K562 (cell line): ENCODE measurements at regions not wholly inside any gene's neighbourhood (a gene's known extent, or its start where the extent isn't known, plus 50 kb on each side); places are given as distances from the start of the nearest gene placed in this dataset.

ENCODE experiments used
- ATAC-seq: fragments of 200-7000 bp; cut with Tn5 transposase; 3 replicates; pipeline ENCODE4 v1.9.1; 2020; ENCODE audit warnings: moderate library complexity
- BruUV-seq: library from RNA; stranded (reverse); fragments of 400-500 nt; replicated peaks from 2 replicates; lab custom pipeline; 2021; lab: Mats Ljungman, UMichigan
- CTCF ChIA-PET: fragments of 300-600 bp; formaldehyde crosslinking; extraction: SDS; loops from one replicate; lab custom pipeline; 2021; ENCODE audit warnings: low intra/inter-chr PET ratio; lab: Yijun Ruan, JAX
- POLR2A ChIA-PET: fragments of 300-600, 350-650 bp; sonication (Branson Sonifier 250); formaldehyde crosslinking; extraction: SDS; loops from one replicate; lab custom pipeline; 2021; ENCODE audit warnings: antibody characterized with exemption, inconsistent platforms; lab: Yijun Ruan, JAX
- DNase-seq, 4 experiments: peaks; one replicate each; pipeline versions ENCODE4 v3.0.0 to v3.0.0-alpha.2; 2011 to 2018; ENCODE audit warnings: low spot score in 3 of 4, mixed read lengths in 3 of 4; ENCODE audit errors: extremely low read depth in 1 of 4
- FAIRE-seq: peaks from 2 replicates; lab custom pipeline; 2011; peaks lifted over from hg19 to GRCh38; lab: Jason Lieb, UNC
- H2AFZ ChIP-seq: 2 replicates; pipeline ENCODE4 v1.6.0; 2011; ENCODE audit warnings: low read depth, low read length, control low read depth, inconsistent platforms
- H3K27ac ChIP-seq: fragments of 200-600 bp; 3 replicates; pipeline ENCODE4 v1.8.0; 2011; ENCODE audit warnings: low read depth, mild to moderate bottlenecking, control low read depth, inconsistent platforms, low read length, moderate library complexity, mixed read lengths; ENCODE audit errors: extremely low read depth
- H3K27me3 ChIP-seq, 2 experiments: fragments of 300-600 bp in 1 of 2; 2 replicates in 1 of 2; 3 replicates in 1 of 2; pipeline versions ENCODE4 v1.6.0 to v1.8.0; 2011; ENCODE audit warnings: inconsistent platforms in 2 of 2, low read length in 2 of 2, mild to moderate bottlenecking in 1 of 2, mixed read lengths in 1 of 2, moderate library complexity in 1 of 2; ENCODE audit not compliant: control insufficient read depth in 2 of 2, insufficient read depth in 2 of 2
- H3K36me3 ChIP-seq: fragments of 300-600 bp; 3 replicates; pipeline ENCODE4 v1.8.0; 2011; ENCODE audit warnings: mild to moderate bottlenecking, low read length, inconsistent platforms; ENCODE audit not compliant: control insufficient read depth, insufficient read depth
- H3K4me1 ChIP-seq, 2 experiments: fragments of 200-600 bp in 1 of 2; replicated peaks in 1 of 2; 2 replicates in 1 of 2; 3 replicates in 1 of 2; pipeline versions ENCODE4 v1.5.1 to v1.8.0; 2011; ENCODE audit warnings: inconsistent platforms in 2 of 2, low read length in 2 of 2, mild to moderate bottlenecking in 1 of 2, mixed read lengths in 1 of 2, moderate library complexity in 1 of 2; ENCODE audit not compliant: control insufficient read depth in 2 of 2, insufficient read depth in 2 of 2
- H3K4me2 ChIP-seq: 2 replicates; pipeline ENCODE4 v1.6.1; 2011; ENCODE audit warnings: low read length, control low read depth, inconsistent platforms, mixed read lengths; ENCODE audit not compliant: insufficient read depth
- H3K4me3 ChIP-seq: fragments of 200-600 bp; sonication (generic), shearing (Covaris generic); 2 replicates; pipeline ENCODE4 v1.5.1; 2016; ENCODE audit warnings: control low read depth, inconsistent platforms
- H3K79me2 ChIP-seq: fragments of 200-600 bp; 3 replicates; pipeline ENCODE4 v1.8.0; 2011; ENCODE audit warnings: low read length, inconsistent platforms; ENCODE audit not compliant: control insufficient read depth, insufficient read depth
- H3K9ac ChIP-seq, 2 experiments: 2 replicates each; pipeline versions ENCODE4 v1.6.0 to v1.6.1; 2011; ENCODE audit warnings: low read depth in 2 of 2, low read length in 2 of 2, control low read depth in 1 of 2, inconsistent platforms in 1 of 2, mild to moderate bottlenecking in 1 of 2, mixed read lengths in 1 of 2; ENCODE audit not compliant: insufficient read depth in 1 of 2
- H3K9me1 ChIP-seq: one replicate; pipeline ENCODE4 v1.6.0; 2011; ENCODE audit warnings: inconsistent platforms, mild to moderate bottlenecking, low read length, moderate library complexity; ENCODE audit not compliant: control insufficient read depth, insufficient read depth
- H3K9me3 ChIP-seq: replicated peaks from 2 replicates; pipeline ENCODE4 v1.5.1; 2011; ENCODE audit warnings: low read depth, low read length, inconsistent platforms; ENCODE audit not compliant: control insufficient read depth, insufficient read depth
- H4K20me1 ChIP-seq: replicated peaks from 2 replicates; pipeline ENCODE4 v1.6.1; 2011; ENCODE audit warnings: low read length, inconsistent platforms, mixed read lengths; ENCODE audit not compliant: control insufficient read depth, insufficient read depth
- EP300 ChIP-seq: IDR thresholded peaks from 2 replicates; pipeline ENCODE4 v1.6.1; 2012; ENCODE audit warnings: low read length, improper control_type of control experiment
- IFI16 ChIP-seq: fragments of 250-450 bp; sonication (Bioruptor Pico); IDR thresholded peaks from 2 replicates; pipeline ENCODE4 v2.1.2; 2022; ENCODE audit warnings: mild to moderate bottlenecking, inconsistent platforms
- MEF2A ChIP-seq: IDR thresholded peaks from 2 replicates; pipeline ENCODE4 v1.6.1; 2011; ENCODE audit warnings: low read depth, mild to moderate bottlenecking, low read length, moderate library complexity; ENCODE audit not compliant: control insufficient read depth
- NFRKB ChIP-seq: fragments of 450-650 bp; IDR thresholded peaks from 2 replicates; pipeline ENCODE4 v1.6.1; 2016; ENCODE audit warnings: low read depth
- NR3C1 ChIP-seq: sonication (generic); formaldehyde crosslinking; IDR thresholded peaks from 2 replicates; pipeline ENCODE4 v1.8.1; 2022; ENCODE audit warnings: missing genetic modification reagents
- RBM39 ChIP-seq: fragments of 200-400 bp; formaldehyde crosslinking; optimal IDR thresholded peaks from 2 replicates; pipeline ENCODE3; 2018; ENCODE audit warnings: low read depth, low read length
- WGBS: fragments of 100-300 bp; shearing (Covaris generic); methylation state at CpG from one replicate; pipeline ENCODE4 v1.1.6; 2016; ENCODE audit warnings: low coverage, mixed read lengths; ENCODE audit not compliant: insufficient coverage; ENCODE audit errors: missing lambda C conversion rate; 5-methylcytosine and 5-hydroxymethylcytosine counted together
- in situ Hi-C: fragments of 300-500 bp; cut with MboI; formaldehyde crosslinking; loops from 4 replicates; pipeline ENCODE4 v1.15.0; 2018; ENCODE audit warnings: inconsistent platforms, mixed read lengths
- intact Hi-C: fragments of 100-400 bp; cut with micrococcal nuclease; formaldehyde crosslinking; loops from 2 replicates; pipeline ENCODE4 v1.14.2; 2022
- TF ChIP-seq, protein P1 (sequence below): fragments of 250-450 bp; sonication (Bioruptor Pico); IDR thresholded peaks from 2 replicates; pipeline ENCODE4 v1.8.0; 2022; ENCODE audit warnings: inconsistent platforms, mild to moderate bottlenecking, moderate library complexity, borderline replicate concordance
- TF ChIP-seq, protein P2 (sequence below): fragments of 250-450 bp; sonication (Bioruptor Pico); IDR thresholded peaks from 2 replicates; pipeline ENCODE4 v1.5.0; 2021; ENCODE audit warnings: mild to moderate bottlenecking, borderline replicate concordance
- TF ChIP-seq, protein P3 (sequence below): sonication (generic); formaldehyde crosslinking; IDR thresholded peaks from 2 replicates; pipeline ENCODE4 v1.8.0; 2022; ENCODE audit warnings: mild to moderate bottlenecking, missing genetic modification reagents
- TF ChIP-seq, protein P4 (sequence below): IDR thresholded peaks from 2 replicates; pipeline ENCODE4 v1.6.1; 2012; ENCODE audit warnings: low read depth, low read length, improper control_type of control experiment, borderline replicate concordance
- TF ChIP-seq, protein P5 (sequence below): fragments of 200-800 bp; sonication (Bioruptor generic); IDR thresholded peaks from 2 replicates; pipeline ENCODE4 v1.6.1; 2017; ENCODE audit warnings: missing genetic modification characterization, missing compliant biosample characterization

DNA sequence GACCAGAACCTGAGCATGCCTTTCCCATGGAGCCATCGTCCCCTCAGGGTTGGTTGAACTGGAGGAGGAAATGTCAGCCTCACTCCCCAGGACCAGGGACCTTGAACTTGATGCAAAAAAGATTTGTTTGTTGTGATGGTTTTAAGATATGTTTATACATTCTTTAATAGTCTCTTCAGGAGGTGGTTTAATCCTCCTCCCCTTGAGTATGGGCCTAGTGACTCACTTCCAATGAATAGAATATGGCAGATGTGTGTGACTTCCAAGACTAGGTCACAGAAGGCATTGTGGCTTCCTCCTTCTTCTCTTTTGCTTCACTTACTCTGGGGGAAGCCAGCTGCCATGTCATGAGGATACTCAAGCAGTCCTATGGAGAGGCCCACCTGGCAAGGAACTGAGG, 81.7 kb upstream of the WNT4 start (continued):
- TF ChIP-seq, protein P1, sequence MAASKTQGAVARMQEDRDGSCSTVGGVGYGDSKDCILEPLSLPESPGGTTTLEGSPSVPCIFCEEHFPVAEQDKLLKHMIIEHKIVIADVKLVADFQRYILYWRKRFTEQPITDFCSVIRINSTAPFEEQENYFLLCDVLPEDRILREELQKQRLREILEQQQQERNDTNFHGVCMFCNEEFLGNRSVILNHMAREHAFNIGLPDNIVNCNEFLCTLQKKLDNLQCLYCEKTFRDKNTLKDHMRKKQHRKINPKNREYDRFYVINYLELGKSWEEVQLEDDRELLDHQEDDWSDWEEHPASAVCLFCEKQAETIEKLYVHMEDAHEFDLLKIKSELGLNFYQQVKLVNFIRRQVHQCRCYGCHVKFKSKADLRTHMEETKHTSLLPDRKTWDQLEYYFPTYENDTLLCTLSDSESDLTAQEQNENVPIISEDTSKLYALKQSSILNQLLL (CRISPR knock-in tag) = no peak
- TF ChIP-seq EP300 = no peak

DNA sequence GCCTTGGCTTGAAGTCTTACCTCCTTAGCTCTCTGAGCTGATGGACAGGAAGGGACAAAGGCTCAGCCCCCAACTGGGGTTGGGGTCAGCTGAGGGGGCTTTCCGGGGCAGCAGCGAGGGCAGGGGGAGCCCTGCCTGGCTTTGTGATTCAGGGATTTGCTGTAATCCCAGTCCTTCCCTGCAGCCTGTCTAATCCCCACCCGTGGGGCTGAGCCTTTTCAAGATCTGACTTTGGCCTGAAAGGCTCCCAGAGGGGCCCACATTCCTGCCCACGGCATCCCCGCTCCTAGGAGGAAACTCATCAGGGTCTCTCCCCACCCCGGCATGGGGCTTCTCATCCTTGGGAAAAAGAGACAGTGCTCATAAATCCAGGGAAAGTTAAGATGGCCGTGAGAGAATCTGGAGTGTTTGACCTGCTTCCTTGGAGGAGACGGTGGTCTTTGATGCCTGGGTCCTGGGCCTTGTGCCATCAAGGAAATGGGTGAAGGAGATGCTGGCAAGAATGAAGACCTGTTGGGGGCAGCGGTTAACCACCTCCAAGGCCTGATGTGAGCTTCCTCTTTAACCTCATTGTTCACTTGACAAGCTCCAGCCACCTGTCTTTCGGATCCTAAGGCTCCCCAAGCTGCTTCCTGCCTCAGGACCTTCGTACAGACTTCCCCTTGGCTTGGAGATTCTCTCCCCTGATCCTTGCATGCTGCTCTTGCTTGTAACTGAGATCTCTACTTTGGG, 83.1 kb upstream of the WNT4 start:
- Histone ChIP-seq H3K4me3 (no peak overlapping the region), H2AFZ (no peak overlapping the region), H3K9me1 (no peaks in the 10 kb centered on the region), H3K36me3 (no peaks in the 10 kb centered on the region), H3K79me2 (no peaks in the 10 kb centered on the region), H3K9me3 (no peaks in the 10 kb centered on the region), H3K27me3 (peaks cover 35 to 74% of the 10 kb centered on the region in 2 experiments), H3K4me2 (no peak overlapping the region), H4K20me1 (0 out of 2 replicates have a peak, but pooled peaks cover 6% of the 10 kb centered on the region), H3K9ac (no peak overlapping the region), H3K4me1 (no peaks in the 10 kb centered on the region), H3K27ac (no peak overlapping the region)
- FAIRE-seq (no peak), DNase-seq (no peak), ATAC-seq (no peak)
- POLR2A ChIA-PET = interaction anchor here (0.6 to 1.2 kb wide), 4 partner anchors 10 to 191 kb away, joined by 3 to 4 read pairs (median 3); no protein-coding TSS in a partner anchor
- in situ Hi-C loops = no loop called here
- BruUV-seq = no TSS peak
- 2% methylated on average over 11 of the region's 11 CpGs for WGBS
- CTCF ChIA-PET = interaction anchor here (0.7 kb wide), 1 partner anchor 22 kb away, joined by 3 read pairs; no protein-coding TSS in a partner anchor
- intact Hi-C loops = no loop called here
- TF ChIP-seq, protein P2, sequence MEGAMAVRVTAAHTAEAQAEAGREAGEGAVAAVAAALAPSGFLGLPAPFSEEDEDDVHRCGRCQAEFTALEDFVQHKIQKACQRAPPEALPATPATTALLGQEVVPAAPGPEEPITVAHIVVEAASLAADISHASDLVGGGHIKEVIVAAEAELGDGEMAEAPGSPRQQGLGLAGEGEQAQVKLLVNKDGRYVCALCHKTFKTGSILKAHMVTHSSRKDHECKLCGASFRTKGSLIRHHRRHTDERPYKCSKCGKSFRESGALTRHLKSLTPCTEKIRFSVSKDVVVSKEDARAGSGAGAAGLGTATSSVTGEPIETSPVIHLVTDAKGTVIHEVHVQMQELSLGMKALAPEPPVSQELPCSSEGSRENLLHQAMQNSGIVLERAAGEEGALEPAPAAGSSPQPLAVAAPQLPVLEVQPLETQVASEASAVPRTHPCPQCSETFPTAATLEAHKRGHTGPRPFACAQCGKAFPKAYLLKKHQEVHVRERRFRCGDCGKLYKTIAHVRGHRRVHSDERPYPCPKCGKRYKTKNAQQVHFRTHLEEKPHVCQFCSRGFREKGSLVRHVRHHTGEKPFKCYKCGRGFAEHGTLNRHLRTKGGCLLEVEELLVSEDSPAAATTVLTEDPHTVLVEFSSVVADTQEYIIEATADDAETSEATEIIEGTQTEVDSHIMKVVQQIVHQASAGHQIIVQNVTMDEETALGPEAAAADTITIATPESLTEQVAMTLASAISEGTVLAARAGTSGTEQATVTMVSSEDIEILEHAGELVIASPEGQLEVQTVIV (CRISPR knock-in tag) = no peak
- TF ChIP-seq MEF2A (no peak), NR3C1 (no peak), IFI16 (no peak), RBM39 (no peak), NFRKB (no peak)
- TF ChIP-seq, protein P3, sequence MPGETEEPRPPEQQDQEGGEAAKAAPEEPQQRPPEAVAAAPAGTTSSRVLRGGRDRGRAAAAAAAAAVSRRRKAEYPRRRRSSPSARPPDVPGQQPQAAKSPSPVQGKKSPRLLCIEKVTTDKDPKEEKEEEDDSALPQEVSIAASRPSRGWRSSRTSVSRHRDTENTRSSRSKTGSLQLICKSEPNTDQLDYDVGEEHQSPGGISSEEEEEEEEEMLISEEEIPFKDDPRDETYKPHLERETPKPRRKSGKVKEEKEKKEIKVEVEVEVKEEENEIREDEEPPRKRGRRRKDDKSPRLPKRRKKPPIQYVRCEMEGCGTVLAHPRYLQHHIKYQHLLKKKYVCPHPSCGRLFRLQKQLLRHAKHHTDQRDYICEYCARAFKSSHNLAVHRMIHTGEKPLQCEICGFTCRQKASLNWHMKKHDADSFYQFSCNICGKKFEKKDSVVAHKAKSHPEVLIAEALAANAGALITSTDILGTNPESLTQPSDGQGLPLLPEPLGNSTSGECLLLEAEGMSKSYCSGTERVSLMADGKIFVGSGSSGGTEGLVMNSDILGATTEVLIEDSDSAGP (CRISPR knock-in tag) = no peak
- TF ChIP-seq, protein P4, sequence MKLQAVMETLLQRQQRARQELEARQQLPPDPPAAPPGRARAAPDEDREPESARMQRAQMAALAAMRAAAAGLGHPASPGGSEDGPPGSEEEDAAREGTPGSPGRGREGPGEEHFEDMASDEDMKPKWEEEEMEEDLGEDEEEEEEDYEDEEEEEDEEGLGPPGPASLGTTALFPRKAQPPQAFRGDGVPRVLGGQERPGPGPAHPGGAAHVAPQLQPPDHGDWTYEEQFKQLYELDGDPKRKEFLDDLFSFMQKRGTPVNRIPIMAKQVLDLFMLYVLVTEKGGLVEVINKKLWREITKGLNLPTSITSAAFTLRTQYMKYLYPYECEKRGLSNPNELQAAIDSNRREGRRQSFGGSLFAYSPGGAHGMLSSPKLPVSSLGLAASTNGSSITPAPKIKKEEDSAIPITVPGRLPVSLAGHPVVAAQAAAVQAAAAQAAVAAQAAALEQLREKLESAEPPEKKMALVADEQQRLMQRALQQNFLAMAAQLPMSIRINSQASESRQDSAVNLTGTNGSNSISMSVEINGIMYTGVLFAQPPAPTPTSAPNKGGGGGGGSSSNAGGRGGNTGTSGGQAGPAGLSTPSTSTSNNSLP = no peak
- TF ChIP-seq, protein P5, sequence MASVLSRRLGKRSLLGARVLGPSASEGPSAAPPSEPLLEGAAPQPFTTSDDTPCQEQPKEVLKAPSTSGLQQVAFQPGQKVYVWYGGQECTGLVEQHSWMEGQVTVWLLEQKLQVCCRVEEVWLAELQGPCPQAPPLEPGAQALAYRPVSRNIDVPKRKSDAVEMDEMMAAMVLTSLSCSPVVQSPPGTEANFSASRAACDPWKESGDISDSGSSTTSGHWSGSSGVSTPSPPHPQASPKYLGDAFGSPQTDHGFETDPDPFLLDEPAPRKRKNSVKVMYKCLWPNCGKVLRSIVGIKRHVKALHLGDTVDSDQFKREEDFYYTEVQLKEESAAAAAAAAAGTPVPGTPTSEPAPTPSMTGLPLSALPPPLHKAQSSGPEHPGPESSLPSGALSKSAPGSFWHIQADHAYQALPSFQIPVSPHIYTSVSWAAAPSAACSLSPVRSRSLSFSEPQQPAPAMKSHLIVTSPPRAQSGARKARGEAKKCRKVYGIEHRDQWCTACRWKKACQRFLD (CRISPR knock-in tag) = no peak
